GM12878 (cell line): ENCODE measurements at regions not wholly inside any gene's neighbourhood (a gene's known extent, or its start where the extent isn't known, plus 50 kb on each side); places are given as distances from the start of the nearest gene placed in this dataset.

Experiments
- ATAC-seq: fragments of 200-7000 bp; cut with Tn5 transposase; 3 replicates; pipeline ENCODE4 v1.9.1; 2020; ENCODE audit warnings: mild to moderate bottlenecking, moderate library complexity
- BruUV-seq: library from RNA; stranded (reverse); fragments of 400-500 nt; replicated peaks from 2 replicates; lab custom pipeline; 2021; lab: Mats Ljungman, UMichigan
- CTCF ChIA-PET: fragments of 300-600 bp; sonication (Branson Sonifier 250); formaldehyde crosslinking; extraction: SDS; loops from one replicate; lab custom pipeline; 2021; ENCODE audit warnings: inconsistent platforms; lab: Yijun Ruan, JAX
- POLR2A ChIA-PET: fragments of 350-600 bp; formaldehyde crosslinking; extraction: SDS; loops from one replicate; lab custom pipeline; 2021; ENCODE audit warnings: inconsistent platforms; lab: Charles Lee
- RAD21 ChIA-PET: fragments of 300-600 bp; sonication (Branson Sonifier 250); formaldehyde crosslinking; loops from one replicate; lab custom pipeline; 2023; ENCODE audit warnings: antibody characterized with exemption; ENCODE audit not compliant: unreplicated experiment; lab: Charles Lee
- SMC1A ChIA-PET: fragments of 300-600 bp; sonication (Branson Sonifier 250); formaldehyde crosslinking; loops from one replicate; lab custom pipeline; 2023; ENCODE audit not compliant: unreplicated experiment, uncharacterized antibody; lab: Charles Lee
- DNase-seq: peaks from one replicate; pipeline ENCODE4 v3.0.0-alpha.2; 2011; ENCODE audit warnings: low read depth, low spot score
- FAIRE-seq: peaks from 3 replicates; lab custom pipeline; 2011; peaks lifted over from hg19 to GRCh38; lab: Jason Lieb, UNC
- H2AFZ ChIP-seq: 2 replicates; pipeline ENCODE4 v1.6.0; 2011; ENCODE audit warnings: low read depth, low read length, control low read depth; ENCODE audit not compliant: control insufficient read depth
- H3K27ac ChIP-seq: 2 replicates; pipeline ENCODE4 v1.5.1; 2011; ENCODE audit warnings: control low read depth; ENCODE audit not compliant: control insufficient read depth, insufficient read depth
- H3K27me3 ChIP-seq, 2 experiments: replicated peaks in 1 of 2; 2 replicates each; pipeline versions ENCODE4 v1.6.0 to v1.6.1; 2011; ENCODE audit warnings: low read length in 1 of 2; ENCODE audit not compliant: control insufficient read depth in 2 of 2, insufficient read depth in 2 of 2
- H3K36me3 ChIP-seq, 2 experiments: 2 replicates each; pipeline ENCODE4 v1.5.1; 2011; ENCODE audit warnings: low read length in 1 of 2; ENCODE audit not compliant: control insufficient read depth in 2 of 2, insufficient read depth in 2 of 2
- H3K4me1 ChIP-seq: 2 replicates; pipeline ENCODE4 v1.6.1; 2011; ENCODE audit warnings: mild to moderate bottlenecking, low read length, moderate library complexity, mixed read lengths; ENCODE audit not compliant: control insufficient read depth, insufficient read depth
- H3K4me2 ChIP-seq: 2 replicates; pipeline ENCODE4 v1.6.0; 2011; ENCODE audit warnings: control low read depth; ENCODE audit not compliant: control insufficient read depth, insufficient read depth
- H3K4me3 ChIP-seq: fragments of 200-600 bp; sonication (generic); 2 replicates; pipeline ENCODE4 v1.5.1; 2016
- H3K79me2 ChIP-seq: 2 replicates; pipeline ENCODE4 v1.6.0; 2011; ENCODE audit warnings: low read length; ENCODE audit not compliant: control insufficient read depth, insufficient read depth
- H3K9ac ChIP-seq: 2 replicates; pipeline ENCODE4 v1.8.0; 2011; ENCODE audit warnings: low read length, control low read depth, mixed read lengths; ENCODE audit not compliant: control insufficient read depth, insufficient read depth
- H3K9me3 ChIP-seq: replicated peaks from 3 replicates; pipeline ENCODE4 v1.5.1; 2011; ENCODE audit warnings: mild to moderate bottlenecking, low read length; ENCODE audit not compliant: control insufficient read depth, insufficient read depth
- H4K20me1 ChIP-seq: 2 replicates; pipeline ENCODE4 v1.6.0; 2011; ENCODE audit not compliant: control insufficient read depth, insufficient read depth
- ASH2L ChIP-seq: fragments of 300-600, 200-600 bp; sonication (generic); IDR thresholded peaks from 2 replicates; pipeline ENCODE4 v1.6.1; 2017; ENCODE audit warnings: low read depth, mild to moderate bottlenecking, borderline replicate concordance
- CBFB ChIP-seq: IDR thresholded peaks from 2 replicates; pipeline ENCODE4 v1.6.1; 2016; ENCODE audit warnings: antibody characterized with exemption, low read depth
- CHD4 ChIP-seq: fragments of 200-600 bp; sonication (generic); IDR thresholded peaks from 2 replicates; pipeline ENCODE4 v1.6.1; 2016; ENCODE audit warnings: mild to moderate bottlenecking
- EGR1 ChIP-seq, 2 experiments: IDR thresholded peaks; 1 replicate in 1 of 2; 2 replicates in 1 of 2; pipeline ENCODE4 v1.6.1; 2011 to 2012; ENCODE audit warnings: low read depth in 2 of 2, low read length in 2 of 2, borderline replicate concordance in 1 of 2, mild to moderate bottlenecking in 1 of 2, moderate library complexity in 1 of 2
- HCFC1 ChIP-seq: fragments of 150-350 bp; IDR thresholded peaks from 2 replicates; pipeline ENCODE4 v1.6.1; 2014; ENCODE audit warnings: low read length
- IRF4 ChIP-seq: IDR thresholded peaks from 2 replicates; pipeline ENCODE4 v1.6.1; 2011; ENCODE audit warnings: low read depth, low read length
- LARP7 ChIP-seq: fragments of 450-650 bp; IDR thresholded peaks from 2 replicates; pipeline ENCODE4 v1.6.1; 2017; ENCODE audit warnings: mild to moderate bottlenecking
- MTA2 ChIP-seq: fragments of 450-650 bp; IDR thresholded peaks from 2 replicates; pipeline ENCODE4 v1.6.1; 2016; ENCODE audit warnings: low read depth, mild to moderate bottlenecking, moderate library complexity
- RCOR1 ChIP-seq: conservative IDR thresholded peaks from 2 replicates; pipeline ENCODE4 v1.6.1; 2012; ENCODE audit warnings: low read depth, low read length, improper control_type of control experiment
- SIN3A ChIP-seq: IDR thresholded peaks from 2 replicates; pipeline ENCODE4 v1.6.1; 2012; ENCODE audit warnings: low read depth, low read length, improper control_type of control experiment
- ZNF622 ChIP-seq: fragments of 450-650 bp; IDR thresholded peaks from 2 replicates; pipeline ENCODE4 v1.6.1; 2017; ENCODE audit warnings: mild to moderate bottlenecking, inconsistent platforms
- WGBS: methylation state at CpG from one replicate; pipeline ENCODE4 v1.1.6; 2016; ENCODE audit warnings: low lambda C conversion rate; ENCODE audit not compliant: insufficient replicate concordance, insufficient coverage; ENCODE audit errors: missing lambda C conversion rate; 5-methylcytosine and 5-hydroxymethylcytosine counted together
- in situ Hi-C: fragments of 300-500 bp; cut with MboI; formaldehyde crosslinking; loops from 9 replicates; pipeline ENCODE4 v1.14.3; 2018; ENCODE audit warnings: mixed read lengths
- intact Hi-C: fragments of 100-400 bp; cut with micrococcal nuclease; formaldehyde crosslinking; loops from one replicate; pipeline ENCODE4 v1.14.2; 2022; ENCODE audit not compliant: unreplicated experiment
- TF ChIP-seq, protein P1 (sequence below): IDR thresholded peaks from 2 replicates; pipeline ENCODE4 v1.6.1; 2012; ENCODE audit warnings: low read depth, low read length, improper control_type of control experiment
- TF ChIP-seq, protein P2 (sequence below): IDR thresholded peaks from 2 replicates; pipeline ENCODE4 v1.6.1; 2012; ENCODE audit warnings: low read length, inconsistent platforms

DNA sequence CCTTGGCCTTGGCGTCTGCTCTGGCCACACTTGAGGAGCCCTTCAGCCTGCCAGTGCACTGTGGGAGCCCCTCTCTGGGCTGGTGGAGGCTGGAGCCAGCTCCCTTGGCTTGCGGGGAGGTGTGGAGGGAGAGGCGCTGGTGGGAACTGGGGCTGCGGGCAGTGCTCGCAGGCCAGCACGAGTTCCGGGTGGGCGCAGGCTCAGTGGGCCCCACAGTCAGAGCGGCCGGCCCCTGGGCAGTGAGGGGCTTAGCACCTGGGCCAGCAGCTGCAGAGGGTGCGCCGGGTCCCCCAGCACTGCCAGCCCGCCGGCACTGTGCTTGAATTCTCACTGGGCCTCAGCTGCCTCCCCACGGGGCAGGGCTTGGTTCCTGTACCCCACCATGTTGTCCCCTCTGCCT, 68.7 kb upstream of the KCNAB1 start (continued):
- TF ChIP-seq CBFB = no peak
- TF ChIP-seq SIN3A = no peak
- no peak for TF ChIP-seq CHD4
- TF ChIP-seq IRF4 = no peak

GRCh38 chr3:156052115-156052514, 68.3 kb upstream of the KCNAB1 start:
- POLR2A ChIA-PET = no interaction called here
- intact Hi-C loops (no loop called here), in situ Hi-C loops (no loop called here)
- ATAC-seq (no peak), FAIRE-seq (no peak), DNase-seq (no peak)
- Histone ChIP-seq H2AFZ (no peak overlapping the region), H3K27me3 (no peaks in the 10 kb centered on the region), H3K4me2 (no peak overlapping the region), H3K27ac (no peak overlapping the region), H3K9me3 (no peaks in the 10 kb centered on the region), H3K79me2 (no peaks in the 10 kb centered on the region), H3K4me1 (no peaks in the 10 kb centered on the region), H4K20me1 (no peaks in the 10 kb centered on the region), H3K36me3 (no peaks in the 10 kb centered on the region), H3K4me3 (no peak overlapping the region), H3K9ac (no peak overlapping the region)
- SMC1A ChIA-PET = interaction anchor here (1.9 kb wide), 1 partner anchor 22 kb away, joined by 4 read pairs; no protein-coding TSS in a partner anchor
- RAD21 ChIA-PET = no interaction called here
- TF ChIP-seq RCOR1 (no peak), LARP7 (no peak), ZNF622 (no peak), HCFC1 (no peak), EGR1 (IDR thresholded peaks at IDR 0.05; ENCODE audit: borderline replicate concordance in 1 of 2, low read depth in 2 of 2, low read length in 2 of 2) (no peak), MTA2 (no peak), ASH2L (no peak)
- TF ChIP-seq, protein P1, sequence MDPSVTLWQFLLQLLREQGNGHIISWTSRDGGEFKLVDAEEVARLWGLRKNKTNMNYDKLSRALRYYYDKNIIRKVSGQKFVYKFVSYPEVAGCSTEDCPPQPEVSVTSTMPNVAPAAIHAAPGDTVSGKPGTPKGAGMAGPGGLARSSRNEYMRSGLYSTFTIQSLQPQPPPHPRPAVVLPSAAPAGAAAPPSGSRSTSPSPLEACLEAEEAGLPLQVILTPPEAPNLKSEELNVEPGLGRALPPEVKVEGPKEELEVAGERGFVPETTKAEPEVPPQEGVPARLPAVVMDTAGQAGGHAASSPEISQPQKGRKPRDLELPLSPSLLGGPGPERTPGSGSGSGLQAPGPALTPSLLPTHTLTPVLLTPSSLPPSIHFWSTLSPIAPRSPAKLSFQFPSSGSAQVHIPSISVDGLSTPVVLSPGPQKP = no peak
- TF ChIP-seq, protein P2, sequence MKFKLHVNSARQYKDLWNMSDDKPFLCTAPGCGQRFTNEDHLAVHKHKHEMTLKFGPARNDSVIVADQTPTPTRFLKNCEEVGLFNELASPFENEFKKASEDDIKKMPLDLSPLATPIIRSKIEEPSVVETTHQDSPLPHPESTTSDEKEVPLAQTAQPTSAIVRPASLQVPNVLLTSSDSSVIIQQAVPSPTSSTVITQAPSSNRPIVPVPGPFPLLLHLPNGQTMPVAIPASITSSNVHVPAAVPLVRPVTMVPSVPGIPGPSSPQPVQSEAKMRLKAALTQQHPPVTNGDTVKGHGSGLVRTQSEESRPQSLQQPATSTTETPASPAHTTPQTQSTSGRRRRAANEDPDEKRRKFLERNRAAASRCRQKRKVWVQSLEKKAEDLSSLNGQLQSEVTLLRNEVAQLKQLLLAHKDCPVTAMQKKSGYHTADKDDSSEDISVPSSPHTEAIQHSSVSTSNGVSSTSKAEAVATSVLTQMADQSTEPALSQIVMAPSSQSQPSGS = no peak
- no TSS peak for BruUV-seq
- 60% methylated on average over 7 of the region's 9 CpGs for WGBS
- CTCF ChIA-PET = no interaction called here
